Colonic mucosa (tissue), 4 donors: ENCODE measurements at regions not wholly inside any gene's neighbourhood (a gene's known extent, or its start where the extent isn't known, plus 50 kb on each side); places are given as distances from the start of the nearest gene placed in this dataset.

ENCODE experiments used
- DNase-seq: peaks from one replicate; pipeline ENCODE4 v3.0.0-alpha.2; 2020
- H3K27ac ChIP-seq: fragments of 200-600 bp; one replicate; pipeline ENCODE4 v1.8.0; 2021
- H3K27me3 ChIP-seq: fragments of 200-600 bp; one replicate; pipeline ENCODE4 v1.8.0; 2021
- H3K36me3 ChIP-seq: fragments of 200-600 bp; one replicate; pipeline ENCODE4 v1.8.0; 2021
- H3K4me1 ChIP-seq: fragments of 200-600 bp; one replicate; pipeline ENCODE4 v1.8.0; 2021; ENCODE audit warnings: mild to moderate bottlenecking
- H3K4me3 ChIP-seq: fragments of 200-600 bp; one replicate; pipeline ENCODE4 v1.8.0; 2021
- H3K9ac ChIP-seq, 2 donors: one replicate each; pipeline ENCODE4 v1.7.0; 2013; ENCODE audit warnings: control low read depth in 2 of 2, low read depth in 2 of 2, low read length in 2 of 2
- H3K9me3 ChIP-seq: fragments of 200-600 bp; one replicate; pipeline ENCODE4 v1.8.0; 2021
- intact Hi-C: fragments of 100-400 bp; cut with DNase I; formaldehyde crosslinking; loops from one replicate; pipeline ENCODE4 v1.14.1; 2022
- TF ChIP-seq, protein P1 (sequence below): fragments of 200-600 bp; IDR thresholded peaks from one replicate; pipeline ENCODE4 v1.8.0; 2022; ENCODE audit warnings: antibody characterized with exemption, mild to moderate bottlenecking
- donor health status: healthy.
- donor health status: DM: no; HTN: no; CAD: no.
- donor health status: DM: no; HTN: no; CAD: no.

DNA sequence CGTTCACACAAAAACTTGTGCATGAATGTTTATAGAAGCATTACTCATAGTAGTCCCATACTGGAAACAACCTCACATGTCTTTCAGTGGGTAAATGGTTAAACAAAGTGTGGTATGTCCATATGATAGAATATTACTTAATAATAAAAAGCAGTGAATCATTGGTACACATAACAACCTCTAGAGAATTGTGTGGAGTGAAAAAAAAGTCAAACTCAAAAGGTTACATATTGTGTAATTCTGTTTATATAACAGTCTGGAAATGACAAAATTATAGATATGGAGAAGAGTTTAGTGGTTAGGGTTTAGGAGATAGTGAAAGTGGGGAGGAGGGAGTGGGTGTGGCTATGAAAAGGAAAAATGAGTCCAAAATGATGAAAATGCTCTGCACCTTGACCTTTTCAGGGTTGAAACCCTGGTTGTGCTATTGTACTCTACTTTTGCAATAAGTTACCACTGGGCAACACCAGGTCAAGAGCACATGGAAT is 243.4 kb upstream of the DDI1 start:
- H3K27ac ChIP-seq = no peak overlapping the region
- H3K27me3 ChIP-seq = no peaks in the 10 kb centered on the region
- no peaks in the 10 kb centered on the region for H3K4me1 ChIP-seq
- H3K36me3 ChIP-seq = no peaks in the 10 kb centered on the region
- no peak overlapping the region for H3K9ac ChIP-seq
- TF ChIP-seq, protein P1, sequence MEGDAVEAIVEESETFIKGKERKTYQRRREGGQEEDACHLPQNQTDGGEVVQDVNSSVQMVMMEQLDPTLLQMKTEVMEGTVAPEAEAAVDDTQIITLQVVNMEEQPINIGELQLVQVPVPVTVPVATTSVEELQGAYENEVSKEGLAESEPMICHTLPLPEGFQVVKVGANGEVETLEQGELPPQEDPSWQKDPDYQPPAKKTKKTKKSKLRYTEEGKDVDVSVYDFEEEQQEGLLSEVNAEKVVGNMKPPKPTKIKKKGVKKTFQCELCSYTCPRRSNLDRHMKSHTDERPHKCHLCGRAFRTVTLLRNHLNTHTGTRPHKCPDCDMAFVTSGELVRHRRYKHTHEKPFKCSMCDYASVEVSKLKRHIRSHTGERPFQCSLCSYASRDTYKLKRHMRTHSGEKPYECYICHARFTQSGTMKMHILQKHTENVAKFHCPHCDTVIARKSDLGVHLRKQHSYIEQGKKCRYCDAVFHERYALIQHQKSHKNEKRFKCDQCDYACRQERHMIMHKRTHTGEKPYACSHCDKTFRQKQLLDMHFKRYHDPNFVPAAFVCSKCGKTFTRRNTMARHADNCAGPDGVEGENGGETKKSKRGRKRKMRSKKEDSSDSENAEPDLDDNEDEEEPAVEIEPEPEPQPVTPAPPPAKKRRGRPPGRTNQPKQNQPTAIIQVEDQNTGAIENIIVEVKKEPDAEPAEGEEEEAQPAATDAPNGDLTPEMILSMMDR = no peak
- no peak overlapping the region for H3K4me3 ChIP-seq
- no peak for DNase-seq
- no peaks in the 10 kb centered on the region for H3K9me3 ChIP-seq
- intact Hi-C loops = no loop called here

DNA sequence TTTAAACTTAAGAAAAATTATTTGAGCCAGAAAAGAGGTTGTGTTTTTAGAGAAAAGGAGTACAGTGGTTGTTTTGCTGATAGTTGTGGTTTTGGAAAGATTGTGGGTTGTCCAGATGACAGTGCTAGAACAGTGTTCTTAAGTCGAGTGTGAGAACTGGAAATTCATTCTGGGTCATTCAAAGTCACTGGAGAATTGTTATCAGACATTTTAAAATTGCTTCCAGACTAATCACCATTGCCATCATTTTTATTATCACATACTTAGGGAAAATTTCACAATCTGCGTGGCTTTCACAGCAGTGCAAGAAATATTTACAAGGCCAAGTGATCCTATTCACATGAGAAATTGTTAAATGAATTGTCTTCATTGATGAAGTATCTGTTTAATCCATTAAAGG is 242.2 kb upstream of the DDI1 start:
- intact Hi-C loops = no loop called here
- Histone ChIP-seq H3K27me3 (no peaks in the 10 kb centered on the region), H3K4me3 (no peak overlapping the region), H3K9ac (no peak overlapping the region), H3K27ac (no peak overlapping the region), H3K4me1 (no peaks in the 10 kb centered on the region), H3K36me3 (no peaks in the 10 kb centered on the region), H3K9me3 (no peaks in the 10 kb centered on the region)
- TF ChIP-seq, protein P1 = no peak
- no peak for DNase-seq

DNA sequence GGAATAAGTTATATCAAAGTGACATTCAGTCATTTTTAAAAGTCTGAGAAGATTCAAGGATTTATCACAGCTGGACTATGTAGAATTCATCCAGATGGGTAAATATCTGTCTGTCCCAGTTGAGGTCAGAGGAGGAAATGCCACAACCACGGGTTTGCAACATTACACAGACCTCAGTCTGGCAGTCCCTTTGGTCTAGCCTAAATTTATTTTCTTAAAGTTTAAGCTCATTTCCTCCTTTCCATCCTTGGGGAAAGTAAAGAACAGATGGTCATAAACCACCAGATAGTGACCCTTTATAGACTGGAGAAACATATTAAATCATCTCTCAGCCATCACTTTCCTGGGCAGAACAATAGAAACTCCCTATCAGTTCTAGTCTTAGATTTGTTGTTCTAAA is 238.4 kb upstream of the DDI1 start:
- Histone ChIP-seq H3K36me3 (no peaks in the 10 kb centered on the region), H3K27me3 (no peaks in the 10 kb centered on the region), H3K27ac (no peak overlapping the region), H3K9ac (no peak overlapping the region), H3K4me3 (no peak overlapping the region), H3K4me1 (no peaks in the 10 kb centered on the region), H3K9me3 (no peaks in the 10 kb centered on the region)
- intact Hi-C loops = no loop called here
- DNase-seq = no peak
- TF ChIP-seq, protein P1 = no peak

DNA sequence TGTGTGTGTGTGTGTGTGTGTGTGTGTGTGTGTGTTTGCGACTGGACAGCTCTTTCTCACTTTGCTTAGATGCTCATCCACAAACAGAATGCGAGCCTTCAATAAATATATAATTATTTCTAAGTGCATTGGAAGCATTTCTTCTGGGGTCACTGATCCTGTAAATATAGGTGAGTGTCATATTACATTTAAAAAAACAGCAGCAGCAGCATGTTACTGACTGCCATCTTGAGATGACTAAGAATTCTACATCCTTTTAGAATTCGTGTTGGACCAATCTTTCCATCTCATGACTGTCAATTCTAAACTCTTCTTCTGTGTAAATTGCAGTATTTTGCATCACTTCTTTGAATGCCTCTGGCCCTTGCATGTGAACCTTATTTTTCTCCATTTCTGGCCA is 238.0 kb upstream of the DDI1 start:
- no peaks in the 10 kb centered on the region for H3K4me1 ChIP-seq
- no peaks in the 10 kb centered on the region for H3K27me3 ChIP-seq

GRCh38 chr11:103800406-103801114 is 235.9 kb upstream of the DDI1 start:
- no peaks in the 10 kb centered on the region for H3K4me1 ChIP-seq
- DNase-seq = no peak
- no peaks in the 10 kb centered on the region for H3K36me3 ChIP-seq
- H3K9ac ChIP-seq = no peak overlapping the region
- no peak overlapping the region for H3K27ac ChIP-seq
- no peaks in the 10 kb centered on the region for H3K27me3 ChIP-seq
- H3K4me3 ChIP-seq = no peak overlapping the region
- intact Hi-C loops = no loop called here
- TF ChIP-seq, protein P1 = no peak
- no peaks in the 10 kb centered on the region for H3K9me3 ChIP-seq

More for the DNA sequence above, 238.0 kb upstream of the DDI1 start:
- no peaks in the 10 kb centered on the region for H3K9me3 ChIP-seq
- H3K9ac ChIP-seq = no peak overlapping the region
- DNase-seq = no peak
- no peaks in the 10 kb centered on the region for H3K36me3 ChIP-seq
- intact Hi-C loops = no loop called here
- H3K4me3 ChIP-seq = no peak overlapping the region
- TF ChIP-seq, protein P1 = no peak
- no peak overlapping the region for H3K27ac ChIP-seq
